T1000 (cell line): ENCODE measurements at regions not wholly inside any gene's neighbourhood (a gene's known extent, or its start where the extent isn't known, plus 50 kb on each side); places are given as distances from the start of the nearest gene placed in this dataset.
"Not testable (repeated sequence)": the region's sequence is repeated elsewhere in the genome, so short reads cannot be mapped to it uniquely, and the experiment has no call there.

Source experiments
- DNase-seq: peaks from one replicate; lab custom pipeline; 2025; ENCODE audit warnings: mixed read lengths; lab: John Stamatoyannopoulos, UW

DNA sequence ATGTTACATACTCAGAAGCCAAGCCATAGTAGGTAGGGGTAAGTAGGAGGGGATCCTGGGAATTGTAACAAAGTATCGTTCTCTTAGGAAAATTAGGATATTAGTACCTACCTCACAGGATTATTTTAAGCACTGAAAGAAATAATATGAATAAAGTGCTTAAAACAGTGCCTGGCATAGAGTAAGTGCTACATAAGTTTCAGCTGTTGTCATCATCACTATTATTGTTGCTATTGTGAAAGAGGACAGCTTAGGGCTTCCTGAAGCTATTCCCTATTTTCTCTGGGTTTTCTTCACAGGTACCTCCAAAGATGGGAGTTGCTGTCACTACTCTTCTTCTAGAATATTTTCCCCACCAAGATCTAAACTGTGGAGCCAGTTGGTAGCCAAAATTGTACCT is 443.7 kb upstream of the FGF16 start:
- no peak for DNase-seq

DNA sequence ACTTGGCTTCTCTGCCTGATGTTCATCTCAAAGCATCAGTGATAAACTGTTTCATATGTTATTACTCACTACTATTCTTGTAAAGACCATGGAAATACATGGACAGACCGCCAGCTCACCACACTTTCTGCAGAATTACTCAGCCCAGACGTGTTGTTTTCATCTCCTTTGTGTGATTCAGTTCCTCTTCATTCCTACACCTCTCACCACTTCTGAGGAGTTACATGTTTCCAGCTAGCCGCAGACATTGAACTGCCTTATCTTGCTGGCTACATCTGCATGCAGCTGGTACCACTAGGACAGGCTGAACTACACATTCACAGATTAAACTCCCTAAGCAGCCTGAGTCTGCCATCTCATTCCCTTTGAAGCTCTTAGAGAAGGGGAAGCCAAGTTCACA is 443.2 kb upstream of the FGF16 start:
- DNase-seq: no peak

DNA sequence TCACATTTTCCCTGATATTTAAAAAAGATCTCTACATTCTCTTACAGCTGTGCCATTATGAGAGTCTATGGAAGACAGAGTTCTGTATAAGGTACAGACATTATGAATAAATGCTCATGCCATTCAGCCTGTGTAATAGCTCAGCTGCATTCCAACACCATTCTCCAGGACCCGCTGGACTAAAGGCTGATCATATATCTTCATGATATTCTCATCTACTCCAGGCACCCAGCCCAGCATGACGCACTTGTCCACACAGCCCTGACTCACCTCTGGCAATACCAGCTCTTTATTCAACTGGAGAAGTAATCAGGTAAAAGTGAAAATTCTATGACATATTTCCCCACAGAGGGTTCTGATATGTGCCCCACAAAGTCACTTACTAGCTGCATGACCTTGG is 437.5 kb upstream of the FGF16 start:
- DNase-seq: no peak

DNA sequence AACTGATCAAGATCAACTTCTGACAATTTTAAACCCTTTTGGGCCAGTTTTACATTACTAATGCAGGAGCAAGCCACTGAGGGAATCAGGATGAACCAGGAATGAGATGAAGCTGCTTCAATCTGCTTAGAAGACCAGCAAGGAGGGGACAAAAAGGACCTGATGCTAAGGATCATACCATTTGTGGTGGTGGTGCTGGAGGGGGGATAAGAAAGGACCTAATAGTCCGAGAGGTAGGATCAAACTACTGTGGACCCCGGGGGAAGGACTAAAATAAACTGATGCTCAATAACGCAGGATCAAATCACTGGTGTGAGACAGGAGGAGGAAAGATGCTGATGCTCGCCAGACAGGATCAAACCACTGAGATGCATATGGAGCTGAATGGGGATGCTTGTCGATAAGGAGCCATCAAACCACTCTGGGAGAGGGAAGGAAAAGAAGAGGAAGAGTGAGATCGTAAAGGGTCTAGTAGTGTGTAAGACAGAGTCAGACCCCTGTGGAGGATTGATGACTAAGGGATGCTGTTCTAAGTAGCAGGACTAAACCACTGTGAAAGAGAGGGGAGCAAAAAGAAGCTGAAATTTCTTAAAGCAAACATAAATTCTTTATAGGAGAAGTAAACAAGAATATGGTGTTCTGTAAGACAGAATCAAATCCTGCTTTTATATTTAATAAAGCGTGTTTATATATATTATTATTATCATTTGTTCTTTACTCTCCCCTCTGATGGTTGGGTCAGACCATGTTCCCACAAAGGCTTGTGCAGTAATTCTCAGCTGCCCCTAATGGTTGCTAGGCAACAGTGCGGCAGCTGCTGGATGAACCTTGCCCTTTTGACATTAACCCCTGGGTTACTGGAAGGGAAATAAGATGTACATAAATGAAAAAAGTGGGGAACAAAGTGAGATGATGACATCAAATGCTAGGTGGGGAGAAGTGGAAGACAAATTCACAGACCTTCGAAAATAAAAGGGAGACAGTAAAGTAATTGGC is 432.5 kb upstream of the FGF16 start:
- DNase-seq: no peak

DNA sequence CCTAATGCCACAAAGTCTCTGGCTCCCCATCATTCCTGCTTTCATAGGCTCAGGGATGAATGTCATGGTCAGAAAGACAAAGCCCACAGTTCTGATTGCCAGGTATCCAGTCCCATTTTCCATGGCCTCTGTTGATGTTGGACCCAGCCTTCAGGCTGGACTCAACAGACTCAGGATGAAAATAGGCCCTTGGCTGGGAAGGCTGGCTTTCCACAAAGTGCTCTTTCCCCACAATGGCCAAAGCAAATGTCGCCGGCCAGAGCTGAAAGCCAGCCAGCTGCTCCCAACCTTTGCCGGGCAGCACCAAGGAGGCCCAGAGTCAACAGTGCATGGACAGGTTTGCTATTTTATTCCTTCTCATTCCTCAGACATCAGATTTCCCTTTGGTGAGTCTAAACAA is 430.1 kb upstream of the FGF16 start:
- no peak for DNase-seq

DNA sequence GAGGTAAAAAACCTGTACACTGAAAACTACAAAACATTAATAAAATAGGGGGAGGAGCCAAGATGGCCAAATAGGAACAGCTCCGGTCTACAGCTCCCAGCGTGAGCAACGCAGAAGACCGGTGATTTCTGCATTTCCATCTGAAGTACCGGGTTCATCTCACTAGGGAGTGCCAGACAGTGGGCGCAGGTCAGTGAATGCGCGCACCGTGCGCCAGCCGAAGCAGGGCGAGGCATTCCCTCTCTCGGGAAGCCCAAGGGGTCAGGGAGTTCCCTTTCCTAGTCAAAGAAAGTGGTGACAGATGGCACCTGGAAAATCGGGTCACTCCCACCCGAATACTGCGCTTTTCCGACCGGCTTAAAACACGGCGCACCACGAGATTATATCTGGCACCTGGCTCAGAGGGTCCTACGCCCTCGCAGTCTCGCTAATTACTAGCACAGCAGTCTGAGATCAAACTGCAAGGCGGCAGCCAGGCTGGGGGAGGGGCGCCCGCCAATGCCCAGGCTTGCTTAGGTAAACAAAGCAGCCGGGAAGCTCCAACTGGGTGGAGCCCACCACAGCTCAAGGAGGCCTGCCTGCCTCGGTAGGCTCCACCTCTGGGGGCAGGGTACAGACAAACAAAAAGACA is 400.9 kb upstream of the FGF16 start:
- not testable (repeated sequence) for DNase-seq

DNA sequence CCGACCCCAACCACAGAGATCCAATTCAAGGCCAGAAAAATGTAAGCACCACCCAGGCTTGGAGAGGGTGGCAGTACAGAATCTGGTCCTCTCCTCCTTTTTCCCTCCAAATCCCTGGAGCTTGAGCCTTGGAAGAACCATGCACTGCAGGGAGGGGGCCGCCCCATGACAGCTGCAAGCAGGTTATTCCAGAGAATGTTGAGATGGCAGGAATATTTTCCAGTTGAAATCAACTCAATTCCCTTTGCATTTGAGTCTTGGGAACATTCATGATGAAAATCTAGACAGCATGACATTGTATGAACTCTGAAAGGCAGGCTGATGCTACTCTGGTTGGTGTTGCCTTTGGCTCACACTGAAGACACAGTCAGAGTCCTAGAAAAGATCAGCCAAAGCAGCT is 386.6 kb upstream of the FGF16 start:
- no peak for DNase-seq

DNA sequence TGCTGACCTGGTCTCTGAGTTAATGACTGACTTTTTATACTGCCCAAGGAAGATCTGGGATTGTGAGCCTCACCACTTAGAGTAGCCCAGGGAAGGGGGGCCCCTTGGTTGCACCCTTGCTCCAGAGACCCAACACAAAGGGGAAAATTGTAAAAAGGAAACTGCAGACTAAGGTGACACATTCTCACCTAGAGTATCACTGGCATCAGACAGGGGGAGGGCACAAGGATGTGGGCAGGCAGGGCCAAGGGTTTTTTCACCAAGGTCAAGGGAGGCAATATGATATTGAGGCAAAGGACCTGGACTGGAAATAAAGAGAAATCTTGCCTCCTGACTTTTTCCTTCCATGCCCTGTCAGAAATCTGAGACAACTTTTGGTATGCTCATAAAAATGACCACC is 386.2 kb upstream of the FGF16 start:
- DNase-seq: no peak

DNA sequence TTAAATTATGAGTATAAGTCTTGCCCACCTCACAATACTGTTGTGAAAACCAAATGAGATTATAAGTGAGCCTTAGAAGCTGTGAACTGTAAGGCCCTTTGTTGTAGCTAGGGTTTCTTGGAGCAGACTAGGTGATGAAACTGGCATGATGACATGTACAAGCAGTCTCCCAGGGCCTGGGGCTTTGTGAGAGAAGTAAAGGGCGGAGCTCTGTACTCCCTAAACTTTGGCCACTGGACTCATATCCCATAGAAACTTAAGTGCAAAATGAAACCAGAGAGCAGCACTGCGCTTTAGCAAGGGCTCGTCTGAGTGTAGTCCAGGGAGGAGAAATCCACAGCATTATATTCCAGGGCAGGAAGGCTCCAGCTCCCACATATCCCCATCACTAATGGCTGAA is 385.6 kb upstream of the FGF16 start:
- DNase-seq: no peak

DNA sequence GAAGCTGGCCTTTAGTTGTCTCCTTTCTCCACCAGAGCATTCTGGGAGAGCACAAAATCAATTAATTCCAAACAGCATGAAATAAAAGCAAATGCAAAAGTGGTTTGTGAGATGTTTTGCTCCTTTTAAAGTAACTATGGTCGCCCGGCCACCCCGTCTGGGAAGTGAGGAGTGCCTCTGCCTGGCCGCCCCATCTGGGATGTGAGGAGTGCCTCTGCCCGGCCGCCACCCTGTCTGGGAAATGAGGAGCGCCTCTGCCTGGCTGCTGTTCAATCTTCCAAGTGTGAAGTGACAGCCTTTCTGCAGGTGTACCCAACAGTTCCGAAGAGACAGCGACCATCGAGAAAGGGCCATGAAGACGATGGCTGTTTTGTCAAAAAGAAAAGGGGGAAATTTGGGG is 381.3 kb upstream of the FGF16 start:
- DNase-seq: no peak

DNA sequence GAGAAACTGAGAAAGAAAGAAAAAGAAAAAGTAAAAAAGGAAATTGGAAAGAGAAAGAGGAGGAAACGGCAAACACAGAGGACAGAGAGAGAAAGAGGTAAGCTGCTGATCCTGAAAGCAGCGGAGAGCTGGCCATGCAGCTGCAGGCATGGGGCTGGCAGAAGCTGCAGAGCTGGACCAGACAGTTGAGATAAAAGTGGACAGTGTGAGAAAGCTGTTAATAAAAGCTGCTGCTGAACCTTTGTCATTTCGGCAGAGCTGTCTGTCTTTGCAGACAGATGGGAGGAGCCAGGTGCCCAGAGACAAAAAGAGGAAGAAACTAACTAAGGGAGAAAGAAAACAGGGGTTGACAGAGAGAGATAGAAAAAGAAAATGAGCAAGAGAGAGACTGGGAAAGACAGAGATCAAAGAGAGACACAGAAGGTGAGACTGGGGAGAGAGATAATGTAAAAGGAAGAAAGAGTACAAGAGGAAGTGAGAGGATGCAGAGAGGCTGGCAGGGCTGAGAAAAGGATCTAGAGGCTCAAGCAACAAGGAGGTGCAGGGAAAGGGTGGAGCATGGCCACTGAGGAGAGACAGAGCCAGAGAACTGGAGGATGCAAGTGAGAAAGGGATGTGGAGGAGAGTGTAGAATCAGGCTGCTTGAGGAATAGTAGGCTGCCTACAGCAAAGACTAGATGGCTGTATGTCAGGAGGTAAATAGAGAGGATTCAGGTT is 376.8 kb upstream of the FGF16 start:
- DNase-seq: no peak

DNA sequence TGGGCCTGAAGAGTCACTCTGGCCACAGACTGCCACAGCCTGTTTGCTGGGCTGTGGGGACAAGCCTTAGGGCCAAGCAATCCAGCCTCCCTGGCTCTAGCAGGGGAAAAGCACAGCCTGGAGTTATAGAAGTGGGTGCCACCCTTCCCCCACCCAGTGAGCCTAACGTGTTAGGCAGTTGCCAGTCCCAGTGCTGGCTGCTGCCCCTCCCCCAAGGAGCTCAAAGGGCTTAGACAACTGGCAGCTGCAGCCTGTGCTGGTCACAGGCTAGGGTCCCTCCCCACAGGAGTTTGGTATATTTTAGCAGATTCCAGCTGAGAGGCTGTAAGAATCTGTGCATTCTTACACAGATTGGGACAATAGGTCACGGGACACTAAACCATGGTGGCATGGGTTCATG is 370.3 kb upstream of the FGF16 start:
- no peak for DNase-seq

DNA sequence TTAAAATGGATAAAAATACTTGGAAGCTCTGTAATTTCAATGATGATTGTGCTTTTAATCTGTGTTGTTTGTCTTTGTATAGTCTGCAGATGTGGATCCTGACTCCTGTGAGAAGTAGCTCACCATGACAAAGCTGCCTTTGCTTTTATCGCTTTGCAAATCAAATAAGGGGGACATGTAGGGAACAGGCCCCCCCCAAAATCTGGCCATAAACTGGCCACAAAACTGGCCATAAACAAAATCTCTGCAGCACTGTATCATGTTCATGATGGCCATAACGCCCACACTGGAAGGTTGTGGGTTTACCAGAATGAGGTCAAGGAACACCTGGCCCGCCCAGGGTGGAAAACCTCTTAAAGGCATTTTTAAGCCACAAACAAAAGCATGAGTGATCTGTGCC is 366.0 kb upstream of the FGF16 start:
- not testable (repeated sequence) for DNase-seq

DNA sequence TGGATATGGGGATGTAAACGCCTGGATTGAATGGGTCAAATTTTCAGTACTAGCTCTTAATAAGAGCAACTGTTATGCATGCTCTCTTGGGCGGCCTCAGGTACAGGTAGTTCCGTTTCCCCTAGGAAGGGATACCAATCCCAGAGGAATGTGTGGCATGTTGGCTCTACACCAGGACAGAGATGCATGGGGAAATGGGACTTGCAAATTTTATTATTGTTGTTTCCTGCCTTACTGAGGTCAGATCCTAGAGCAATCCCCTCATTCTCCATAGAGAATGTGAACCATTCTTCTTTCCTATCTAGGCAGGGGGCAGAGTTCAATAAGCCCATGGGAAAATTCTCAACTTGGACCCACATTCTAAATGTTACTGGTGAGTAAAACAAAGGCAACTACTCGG is 361.8 kb upstream of the FGF16 start:
- DNase-seq: no peak

DNA sequence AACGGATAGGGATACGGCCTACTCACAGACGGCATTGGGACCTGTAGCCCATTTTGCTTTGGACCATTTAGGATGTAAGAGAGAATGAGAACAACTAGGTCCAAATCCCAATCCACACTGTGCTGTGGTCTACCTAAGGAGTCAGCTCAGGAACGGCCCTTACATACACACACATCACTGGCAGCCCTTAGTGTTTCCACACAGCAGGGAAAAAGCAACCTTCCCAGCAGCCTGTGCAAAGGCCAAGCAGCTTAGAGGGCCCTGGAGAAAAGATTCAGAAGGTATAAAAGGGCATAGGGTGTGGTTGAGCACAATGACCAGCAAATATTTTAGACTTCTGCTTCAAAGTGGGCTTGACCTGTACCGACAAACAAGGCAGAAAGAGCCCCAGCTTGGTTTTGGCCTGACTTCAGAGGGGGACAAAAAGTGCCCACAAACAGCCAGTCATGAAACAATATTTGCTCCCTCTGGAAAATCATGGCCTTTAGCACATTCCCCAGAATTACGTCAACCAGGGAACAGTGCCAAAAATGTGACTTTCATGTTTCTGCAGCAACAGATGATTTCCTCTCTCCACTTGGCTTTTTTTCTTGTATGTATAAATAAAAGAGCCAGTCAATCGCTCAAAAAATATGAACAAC is 359.5 kb upstream of the FGF16 start:
- no peak for DNase-seq

DNA sequence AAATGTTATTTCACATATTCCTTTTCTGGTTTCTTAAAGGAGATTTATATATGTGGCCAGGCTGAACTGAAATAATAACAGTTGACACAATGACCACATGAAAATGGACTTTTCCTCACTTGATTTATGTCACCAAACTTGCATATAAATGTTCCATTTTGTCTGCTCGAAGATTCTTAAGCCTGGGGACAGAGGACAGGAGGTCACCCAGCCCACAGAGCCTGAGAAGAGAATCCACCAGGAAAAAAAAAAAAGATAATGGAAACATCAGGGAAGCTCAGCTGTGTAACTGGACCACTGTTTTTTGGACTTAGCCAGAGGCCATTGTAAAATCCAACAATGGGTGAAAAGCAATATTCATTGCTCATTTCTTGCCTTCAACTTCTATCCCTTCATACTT is 359.0 kb upstream of the FGF16 start:
- DNase-seq: no peak

DNA sequence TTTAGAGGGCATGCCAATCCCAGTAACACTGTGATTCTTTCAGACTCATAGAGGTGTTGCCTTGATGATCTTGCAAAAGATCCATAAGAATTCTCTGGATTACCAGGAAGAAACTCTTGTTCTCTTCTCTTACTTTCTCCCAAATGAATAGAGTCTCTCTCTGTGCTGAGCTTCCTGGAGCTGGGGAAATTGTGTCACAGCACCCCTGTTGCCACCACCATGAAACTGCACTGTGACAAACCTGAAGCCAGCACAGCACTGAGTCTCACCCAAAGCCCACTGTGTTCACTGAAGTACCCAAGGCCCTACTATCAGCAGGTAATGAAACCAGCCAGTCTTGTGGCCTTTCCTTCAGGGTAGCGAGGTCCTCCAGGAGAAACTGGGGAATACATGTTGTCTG is 332.7 kb upstream of the FGF16 start:
- DNase-seq: no peak

DNA sequence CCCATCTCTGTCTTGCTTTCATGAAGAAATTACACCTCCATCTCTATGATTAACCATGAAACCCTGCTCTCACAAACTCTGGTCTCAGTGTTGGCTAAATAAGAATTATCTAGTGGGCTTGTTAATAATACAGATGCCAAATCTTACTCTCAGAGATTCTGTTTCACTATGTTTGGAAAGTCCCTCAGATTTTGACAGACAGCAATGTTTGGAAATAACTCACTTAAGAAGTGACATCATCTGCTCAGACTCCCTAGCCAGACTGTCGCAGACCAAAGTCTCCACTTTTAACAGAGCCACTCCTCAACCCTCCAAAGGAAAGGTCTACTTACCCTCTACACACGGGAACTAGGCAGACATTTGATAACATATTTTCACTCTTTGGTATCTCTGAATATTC is 328.5 kb upstream of the FGF16 start:
- DNase-seq: no peak

DNA sequence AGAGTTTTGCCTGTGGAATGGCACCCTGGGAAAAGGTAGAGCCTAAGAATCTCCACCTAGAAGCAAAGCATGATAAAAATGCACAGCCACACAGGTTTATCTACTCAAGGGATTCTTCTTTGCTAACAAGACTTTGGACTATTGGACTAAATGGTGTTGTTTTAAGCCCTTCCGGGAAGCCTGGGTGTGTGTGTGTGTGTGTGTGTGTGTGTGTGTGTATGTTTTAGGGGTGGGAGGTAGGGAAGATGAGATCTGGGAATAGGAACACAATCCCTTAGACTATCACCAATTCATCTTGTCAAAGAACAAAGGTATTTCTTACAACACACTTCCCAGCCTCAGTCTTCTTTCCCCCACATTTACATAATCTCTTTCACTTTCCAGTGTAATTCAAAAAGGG is 327.5 kb upstream of the FGF16 start:
- DNase-seq: no peak

DNA sequence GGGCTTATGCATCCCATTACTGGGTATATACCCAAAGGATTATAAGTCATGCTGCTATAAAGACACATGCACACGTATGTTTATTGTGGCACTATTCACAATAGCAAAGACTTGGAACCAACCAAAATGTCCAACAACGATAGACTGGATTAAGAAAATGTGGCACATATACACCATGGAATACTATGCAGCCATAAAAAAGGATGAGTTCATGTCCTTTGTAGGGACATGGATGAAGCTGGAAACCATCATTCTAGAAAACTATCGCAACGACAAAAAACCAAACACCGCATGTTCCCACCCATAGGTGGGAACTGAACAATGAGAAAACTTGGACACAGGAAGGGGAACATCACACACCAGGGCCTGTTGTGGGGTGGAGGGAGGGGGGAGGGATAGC is 323.3 kb upstream of the FGF16 start:
- not testable (repeated sequence) for DNase-seq

DNA sequence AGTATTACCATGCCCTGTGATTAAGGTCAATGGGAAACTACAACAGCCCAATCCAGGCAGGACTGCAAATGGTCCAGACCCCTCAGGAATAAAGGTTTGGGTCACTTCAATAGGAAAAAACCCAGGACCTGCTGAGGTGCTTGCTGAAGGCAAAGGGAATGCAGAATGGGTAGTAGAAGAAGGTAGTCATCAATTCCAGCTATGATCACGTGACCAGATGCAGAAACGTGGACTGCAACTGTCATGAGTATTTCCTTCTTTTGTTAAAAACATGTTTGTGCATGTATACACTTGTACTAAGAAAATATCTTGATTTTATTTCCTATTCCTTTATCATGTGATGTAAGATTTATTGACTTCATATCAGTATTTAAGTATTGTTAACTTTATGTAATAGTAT is 319.6 kb upstream of the FGF16 start:
- not testable (repeated sequence) for DNase-seq

DNA sequence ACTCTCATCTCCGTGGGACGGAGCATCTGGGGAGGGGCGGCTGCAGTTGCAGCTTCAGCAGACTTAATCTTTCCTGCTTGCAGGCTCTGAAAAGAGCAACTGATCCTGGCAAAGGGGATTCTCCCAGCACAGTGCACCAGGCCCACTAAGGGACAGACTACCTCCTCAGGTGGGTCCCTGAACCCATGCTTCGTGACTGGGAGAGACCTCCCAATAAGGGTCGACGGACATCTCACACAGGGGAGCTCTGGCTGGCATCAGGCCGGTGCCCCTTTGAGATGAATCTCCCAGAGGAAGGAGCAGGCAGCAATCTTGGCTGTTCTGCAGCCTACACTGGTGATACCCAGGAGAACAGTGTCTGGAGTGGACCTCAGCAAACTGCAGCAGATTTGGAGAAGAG is 303.3 kb upstream of the FGF16 start:
- DNase-seq: no peak
